Fibroblast of lung (primary cell): ENCODE measurements at regions not wholly inside any gene's neighbourhood (a gene's known extent, or its start where the extent isn't known, plus 50 kb on each side); places are given as distances from the start of the nearest gene placed in this dataset.

Source experiments
- DNase-seq, 2 donors: peaks; one replicate each; pipeline versions ENCODE4 v3.0.0 to v3.0.0-alpha.2; 2010; ENCODE audit warnings: low read depth in 2 of 2
- H2AFZ ChIP-seq: 2 replicates; pipeline ENCODE4 v1.5.1; 2012; ENCODE audit warnings: low read length, control low read depth, inconsistent platforms
- H3K27ac ChIP-seq: 2 replicates; pipeline ENCODE4 v1.5.1; 2011; ENCODE audit warnings: low read length, control low read depth; ENCODE audit not compliant: insufficient read depth
- H3K27me3 ChIP-seq: 2 replicates; pipeline ENCODE4 v1.5.1; 2011; ENCODE audit warnings: mild to moderate bottlenecking, low read length; ENCODE audit not compliant: control insufficient read depth, insufficient read depth
- H3K36me3 ChIP-seq: 2 replicates; pipeline ENCODE4 v1.5.1; 2011; ENCODE audit warnings: low read length; ENCODE audit not compliant: control insufficient read depth, insufficient read depth
- H3K4me1 ChIP-seq: 2 replicates; pipeline ENCODE4 v1.5.1; 2011; ENCODE audit warnings: low read length; ENCODE audit not compliant: control insufficient read depth, insufficient read depth; ENCODE audit errors: extremely low read depth
- H3K4me2 ChIP-seq: 2 replicates; pipeline ENCODE4 v1.5.1; 2011; ENCODE audit warnings: low read length, control low read depth; ENCODE audit not compliant: insufficient read depth; ENCODE audit errors: extremely low read depth
- H3K4me3 ChIP-seq, 4 experiments: fragments of 200-600 bp in 1 of 4; sonication (generic) in 1 of 4; replicated peaks in 1 of 4; 2 replicates each; pipeline ENCODE4 v1.5.1; 2011 to 2016; ENCODE audit warnings: low read length in 4 of 4, low read depth in 3 of 4, mild to moderate bottlenecking in 3 of 4, control low read depth in 2 of 4, inconsistent platforms in 1 of 4, mixed read lengths in 1 of 4; ENCODE audit not compliant: insufficient read depth in 1 of 4; ENCODE audit errors: control extremely low read depth in 1 of 4
- H3K79me2 ChIP-seq: 2 replicates; pipeline ENCODE4 v1.5.1; 2012; ENCODE audit warnings: mild to moderate bottlenecking, low read length, inconsistent platforms; ENCODE audit not compliant: control insufficient read depth, insufficient read depth
- H3K9ac ChIP-seq: 2 replicates; pipeline ENCODE4 v1.5.1; 2011; ENCODE audit warnings: mild to moderate bottlenecking, low read length, control low read depth; ENCODE audit not compliant: insufficient read depth
- H3K9me3 ChIP-seq: 2 replicates; pipeline ENCODE4 v1.5.1; 2012; ENCODE audit warnings: low read depth, low read length; ENCODE audit not compliant: control insufficient read depth, insufficient read depth
- H4K20me1 ChIP-seq: 2 replicates; pipeline ENCODE4 v1.5.1; 2011; ENCODE audit warnings: low read length; ENCODE audit not compliant: control insufficient read depth, insufficient read depth; ENCODE audit errors: extremely low read depth
- CTCF ChIP-seq, 2 donors: IDR thresholded peaks in 1 of 2; conservative IDR thresholded peaks in 1 of 2; 1 replicate in 1 of 2; 2 replicates in 1 of 2; pipeline ENCODE4 v1.5.1; 2011 to 2012; ENCODE audit warnings: low read length in 2 of 2, control low read depth in 1 of 2, inconsistent platforms in 1 of 2, low read depth in 1 of 2, mild to moderate bottlenecking in 1 of 2
- EZH2 ChIP-seq: IDR thresholded peaks from 2 replicates; pipeline ENCODE4 v1.5.1; 2012; ENCODE audit warnings: low read length, control low read depth, mild to moderate bottlenecking; ENCODE audit errors: missing control alignments

- DNase-seq, result no peak
- H3K4me1 ChIP-seq, result no peaks in the 10 kb centered on the region
- TF ChIP-seq EZH2, result no peak
- no peak for TF ChIP-seq CTCF (conservative IDR thresholded peaks at IDR 0.05 in 1 of 2, IDR thresholded peaks at IDR 0.05 in 1 of 2; ENCODE audit: low read depth in 1 of 2, low read length in 2 of 2)
These were observed 725.8 kb upstream of the KIRREL3 start for GRCh38 chr11:127726367-127726766.

GRCh38 chr11:127723714-127724113 is 723.1 kb upstream of the KIRREL3 start:
- no peak for TF ChIP-seq CTCF (conservative IDR thresholded peaks at IDR 0.05 in 1 of 2, IDR thresholded peaks at IDR 0.05 in 1 of 2; ENCODE audit: low read depth in 1 of 2, low read length in 2 of 2)
- TF ChIP-seq EZH2, result no peak
- Histone ChIP-seq H3K4me1 (no peaks in the 10 kb centered on the region), H3K27ac (no peak overlapping the region), H3K4me3 (no peak overlapping the region), H3K36me3 (no peaks in the 10 kb centered on the region), H2AFZ (no peak overlapping the region), H3K27me3 (no peaks in the 10 kb centered on the region), H3K9me3 (no peaks in the 10 kb centered on the region), H3K79me2 (no peaks in the 10 kb centered on the region), H3K4me2 (no peak overlapping the region), H4K20me1 (no peaks in the 10 kb centered on the region), H3K9ac (no peak overlapping the region)
- DNase-seq, result no peak

More at GRCh38 chr11:127726367-127726766, 725.8 kb upstream of the KIRREL3 start:
- H3K9me3 ChIP-seq, result no peaks in the 10 kb centered on the region
- H2AFZ ChIP-seq, result no peak overlapping the region
- H3K27me3 ChIP-seq, result no peaks in the 10 kb centered on the region
- no peaks in the 10 kb centered on the region for H3K79me2 ChIP-seq
- no peak overlapping the region for H3K4me2 ChIP-seq
- no peak overlapping the region for H3K27ac ChIP-seq
- H3K4me3 ChIP-seq, result no peak overlapping the region
- H3K36me3 ChIP-seq, result no peaks in the 10 kb centered on the region
- no peaks in the 10 kb centered on the region for H4K20me1 ChIP-seq
- no peak overlapping the region for H3K9ac ChIP-seq

- Histone ChIP-seq H3K79me2 (no peaks in the 10 kb centered on the region), H3K4me1 (no peaks in the 10 kb centered on the region), H3K27ac (no peak overlapping the region), H3K4me3 (no peak overlapping the region), H3K4me2 (no peak overlapping the region), H3K27me3 (no peaks in the 10 kb centered on the region), H3K36me3 (no peaks in the 10 kb centered on the region), H4K20me1 (no peaks in the 10 kb centered on the region), H3K9me3 (no peaks in the 10 kb centered on the region), H2AFZ (no peak overlapping the region), H3K9ac (no peak overlapping the region)
- DNase-seq, result no peak
- no peak for TF ChIP-seq CTCF (conservative IDR thresholded peaks at IDR 0.05 in 1 of 2, IDR thresholded peaks at IDR 0.05 in 1 of 2; ENCODE audit: low read depth in 1 of 2, low read length in 2 of 2)
- no peak for TF ChIP-seq EZH2
These were observed 712.7 kb upstream of the KIRREL3 start for GRCh38 chr11:127713226-127713625.
